NCI-H2081 treated with DMSO at 0.1 percent for 48 hours (cell line): ENCODE measurements at regions not wholly inside any gene's neighbourhood (a gene's known extent, or its start where the extent isn't known, plus 50 kb on each side); places are given as distances from the start of the nearest gene placed in this dataset.

Source experiments
- DNase-seq: peaks from one replicate; lab custom pipeline; 2025; lab: John Stamatoyannopoulos, UW

DNA sequence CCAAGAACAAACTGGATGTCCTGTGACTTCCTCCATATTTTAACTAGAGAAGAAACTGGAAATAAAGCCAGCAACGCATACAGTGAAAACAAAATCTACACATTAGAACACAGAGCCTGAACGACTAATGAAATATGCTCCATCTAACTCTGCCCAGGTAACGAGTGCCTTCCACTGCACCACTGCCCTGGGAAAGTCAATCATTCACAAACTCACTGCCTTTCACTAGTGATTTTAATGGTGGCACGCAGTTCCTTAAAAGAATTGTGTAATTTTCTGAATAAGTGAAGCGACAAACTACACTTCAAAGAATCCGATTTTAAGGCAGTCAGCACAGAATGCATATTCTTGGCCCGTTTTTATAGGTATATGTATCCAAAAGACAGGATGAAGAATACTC is 416.0 kb downstream of the SHQ1 start:
- DNase-seq, result no peak

GRCh38 chr3:72429589-72430353 is 418.5 kb downstream of the SHQ1 start:
- DNase-seq, result no peak

- DNase-seq, result no peak
These were observed 419.4 kb downstream of the SHQ1 start for GRCh38 chr3:72428803-72429202.

- DNase-seq, result no peak
These were observed 420.6 kb downstream of the SHQ1 start for GRCh38 chr3:72427624-72428023.

- DNase-seq, result no peak
These were observed 421.4 kb downstream of the SHQ1 start for GRCh38 chr3:72426618-72427397.

- DNase-seq, result no peak
These were observed 424.6 kb downstream of the SHQ1 start for GRCh38 chr3:72423643-72424042.

DNA sequence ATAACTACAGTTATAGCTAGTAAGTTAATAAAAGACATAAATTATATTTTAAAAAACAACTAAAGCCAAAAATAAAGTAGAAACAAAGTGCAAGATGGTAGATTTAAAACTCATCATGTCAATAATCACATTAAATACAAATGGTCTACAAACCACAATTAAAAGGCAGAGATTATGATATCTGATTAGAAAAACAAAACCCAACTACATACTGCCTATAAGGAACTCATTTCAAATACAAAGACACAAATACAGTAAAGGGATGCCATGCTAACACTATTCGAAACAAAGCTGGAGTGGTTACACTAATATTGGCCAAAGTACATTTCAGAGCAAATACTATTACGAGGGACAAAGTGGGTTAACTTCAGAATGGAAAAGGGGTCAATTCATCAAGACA is 426.5 kb downstream of the SHQ1 start:
- no peak for DNase-seq

GRCh38 chr3:72421126-72421525 is 427.1 kb downstream of the SHQ1 start:
- no peak for DNase-seq

GRCh38 chr3:72418856-72419255 is 429.4 kb downstream of the SHQ1 start:
- DNase-seq, result no peak

DNA sequence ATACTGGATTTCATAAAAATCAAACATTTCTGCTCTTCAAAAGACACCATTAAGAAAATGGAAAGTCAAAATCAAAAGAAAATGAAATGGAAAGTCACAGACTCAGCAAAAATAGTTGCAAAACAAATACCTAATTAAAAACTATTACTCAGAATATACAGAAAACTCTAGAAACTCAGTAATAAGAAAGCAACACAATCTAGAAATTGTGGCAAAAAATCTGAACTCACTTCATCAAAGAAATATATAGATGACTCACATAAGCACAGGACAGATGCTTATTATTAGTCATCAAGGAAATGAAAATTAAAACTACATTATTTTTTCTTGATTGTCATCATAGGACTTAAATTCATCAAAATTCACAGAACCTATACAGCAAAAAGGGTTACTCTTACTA is 430.0 kb downstream of the SHQ1 start:
- DNase-seq, result no peak

DNA sequence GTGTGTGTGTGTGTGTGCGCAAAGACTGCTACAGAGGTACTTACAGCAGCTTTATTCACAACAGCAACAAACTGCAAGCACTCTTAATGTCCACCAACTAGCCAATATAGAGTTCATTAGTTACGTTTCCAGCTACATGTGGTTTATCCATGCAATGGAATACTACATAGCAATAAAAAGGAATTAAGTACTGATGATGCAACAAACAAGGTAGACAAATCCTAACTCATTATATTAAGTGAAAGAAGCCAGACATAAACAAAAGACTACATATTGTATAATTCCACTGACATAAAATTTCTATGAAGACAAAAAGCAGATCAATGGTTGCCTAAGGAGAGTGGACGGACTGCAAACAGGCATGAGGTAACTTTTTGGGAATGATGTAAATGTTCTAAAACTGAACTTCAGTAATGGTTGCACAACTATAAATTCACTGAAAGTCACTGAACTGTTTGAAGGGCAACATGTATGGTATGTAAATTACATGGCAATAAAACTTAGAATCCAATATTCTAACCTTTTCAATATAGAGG is 433.7 kb downstream of the SHQ1 start:
- DNase-seq, result no peak

DNA sequence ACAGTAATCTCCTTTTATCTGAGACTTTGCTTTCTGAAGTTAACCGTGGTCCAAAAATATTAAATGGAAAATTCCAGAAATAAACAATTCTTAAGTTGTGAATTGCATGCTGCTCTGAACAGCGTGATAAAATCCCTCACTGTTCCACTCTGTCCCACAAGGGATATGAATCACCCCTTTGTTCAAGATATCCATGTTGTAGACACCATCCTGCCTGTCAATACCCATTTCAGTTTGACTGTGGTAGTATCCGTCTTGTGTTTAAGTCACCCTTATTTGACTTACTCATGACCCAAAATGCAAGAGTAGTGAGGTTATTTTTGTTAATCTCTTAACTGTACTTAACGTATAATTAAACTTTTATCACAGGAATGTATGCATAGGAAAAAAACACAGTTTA is 435.0 kb downstream of the SHQ1 start:
- no peak for DNase-seq

DNA sequence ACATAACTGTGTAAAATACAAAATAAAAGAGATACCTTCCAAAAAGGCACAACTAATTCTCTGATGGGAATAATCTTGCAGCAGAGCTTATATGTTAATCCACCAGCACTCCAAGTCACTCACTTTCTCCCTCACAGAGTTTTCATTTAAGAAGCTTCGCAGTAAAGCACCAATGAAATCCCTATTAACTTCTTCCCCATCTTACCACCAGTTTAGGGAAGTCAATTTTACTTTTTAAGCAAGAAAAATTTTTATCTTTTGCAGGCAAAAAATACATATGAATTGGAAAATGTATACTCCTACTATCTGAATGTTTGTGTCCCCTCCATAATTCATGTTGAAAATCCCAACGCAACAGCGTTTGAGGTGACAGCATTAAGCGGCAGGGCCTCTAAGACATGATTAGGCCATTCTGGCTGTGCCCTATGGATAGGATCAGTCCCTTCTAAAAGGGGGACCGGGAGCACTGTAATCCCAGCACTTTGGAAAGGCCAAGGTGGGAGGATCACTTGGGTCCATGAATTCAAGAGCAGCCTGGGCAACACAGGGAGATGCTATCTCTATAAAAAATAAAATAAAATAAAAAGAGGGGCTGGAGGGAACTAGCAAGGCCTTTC is 435.8 kb downstream of the SHQ1 start:
- no peak for DNase-seq

GRCh38 chr3:72411843-72412242 is 436.4 kb downstream of the SHQ1 start:
- DNase-seq, result no peak

DNA sequence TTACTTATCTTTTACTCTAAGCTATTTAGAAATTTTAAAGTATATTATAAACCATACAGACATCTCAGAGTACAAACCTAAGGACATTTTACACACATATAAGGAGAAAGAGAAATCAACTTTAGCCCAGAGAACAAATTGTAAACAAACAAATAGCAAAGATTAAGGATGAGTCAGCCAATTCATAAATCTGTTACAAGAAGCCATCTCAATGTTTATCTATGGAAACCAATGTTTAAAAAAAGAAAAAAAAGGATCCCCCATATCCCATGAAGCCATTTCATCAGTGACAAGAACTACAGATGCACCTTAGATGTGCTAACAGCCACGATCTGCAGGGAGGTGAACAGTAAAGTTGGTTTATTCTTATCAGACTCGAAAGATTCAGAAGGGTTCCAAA is 437.1 kb downstream of the SHQ1 start:
- no peak for DNase-seq

GRCh38 chr3:72408983-72409779 is 439.1 kb downstream of the SHQ1 start:
- no peak for DNase-seq

DNA sequence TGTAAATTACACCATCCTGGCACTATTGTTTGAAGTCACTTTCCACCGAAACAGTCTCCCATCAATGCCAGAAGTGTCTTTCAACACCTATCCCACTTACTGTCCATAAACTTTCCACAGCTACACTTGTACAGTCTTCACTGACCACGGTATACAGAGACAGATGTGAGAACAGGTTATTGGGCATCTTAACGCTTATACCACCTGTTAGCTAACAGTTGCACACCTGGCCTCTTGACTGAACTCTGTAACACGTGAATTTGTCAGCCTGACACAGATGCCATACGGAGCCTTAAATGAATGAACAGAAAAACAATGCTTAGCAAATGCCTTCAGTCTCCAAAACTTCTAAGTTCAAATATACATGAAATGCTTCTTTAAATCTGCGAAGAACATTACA is 440.5 kb downstream of the SHQ1 start:
- no peak for DNase-seq

GRCh38 chr3:72405943-72406566 is 442.2 kb downstream of the SHQ1 start:
- DNase-seq, result no peak

DNA sequence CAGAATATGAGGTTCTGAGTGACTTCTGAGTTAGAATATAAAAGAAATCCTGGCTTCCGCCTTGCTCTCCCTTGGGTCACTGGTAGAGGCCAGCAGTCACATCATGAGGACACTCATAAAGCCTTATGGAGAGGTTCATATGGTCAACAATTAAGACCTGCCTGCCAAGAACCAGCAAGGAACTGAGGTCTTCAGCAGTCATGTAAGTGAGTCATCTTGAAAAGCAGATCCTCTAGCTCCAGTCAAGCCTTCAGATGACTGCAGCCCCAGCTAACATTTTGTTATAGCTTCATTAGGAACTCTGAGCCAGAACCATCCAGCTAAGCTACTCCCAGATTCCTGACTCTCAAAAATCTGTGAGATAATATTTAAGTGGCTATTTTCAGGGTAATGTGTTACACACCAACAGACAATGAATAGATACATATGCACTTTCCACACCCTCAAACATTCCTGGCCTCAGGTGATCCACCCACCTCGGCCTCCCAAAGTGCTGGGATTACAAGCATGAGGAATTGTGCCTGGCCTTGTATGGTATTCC is 447.2 kb downstream of the SHQ1 start:
- DNase-seq, result no peak

- no peak for DNase-seq
These were observed 449.5 kb downstream of the SHQ1 start for GRCh38 chr3:72398781-72399180.

GRCh38 chr3:72397586-72397985 is 450.7 kb downstream of the SHQ1 start:
- DNase-seq, result no peak
